H1 (cell line): ENCODE measurements at regions not wholly inside any gene's neighbourhood (a gene's known extent, or its start where the extent isn't known, plus 50 kb on each side); places are given as distances from the start of the nearest gene placed in this dataset.

ENCODE experiments used
- CTCF ChIA-PET: fragments of 300-600 bp; sonication (Branson Sonifier 250); formaldehyde crosslinking; loops from one replicate; lab custom pipeline; 2021; ENCODE audit not compliant: partially characterized antibody; lab: Charles Lee
- POLR2A ChIA-PET: fragments of 300-600 bp; sonication (Branson Sonifier 250); formaldehyde crosslinking; loops from one replicate; lab custom pipeline; 2021; ENCODE audit warnings: inconsistent platforms; ENCODE audit not compliant: partially characterized antibody; lab: Charles Lee
- DNase-seq, 2 experiments: peaks; one replicate each; pipeline versions ENCODE4 v3.0.0 to v3.0.0-alpha.2; 2010 to 2022; ENCODE audit warnings: low spot score in 2 of 2, low read depth in 1 of 2, mixed read lengths in 1 of 2
- FAIRE-seq: peaks from 2 replicates; lab custom pipeline; 2011; peaks lifted over from hg19 to GRCh38; lab: Jason Lieb, UNC
- H2AFZ ChIP-seq: 2 replicates; pipeline ENCODE4 v1.8.1; 2012; ENCODE audit warnings: low read length, inconsistent platforms
- H2AK5ac ChIP-seq: 2 replicates; pipeline ENCODE4 v1.6.1; 2013; ENCODE audit warnings: low read depth, low read length
- H2BK120ac ChIP-seq: replicated peaks from 2 replicates; pipeline ENCODE3; 2013; ENCODE audit warnings: low read depth, low read length, inconsistent platforms
- H2BK12ac ChIP-seq: 2 replicates; pipeline ENCODE4 v1.6.1; 2013; ENCODE audit warnings: low read depth, low read length
- H2BK15ac ChIP-seq: 2 replicates; pipeline ENCODE4 v1.6.1; 2013; ENCODE audit warnings: low read length
- H2BK20ac ChIP-seq: 2 replicates; pipeline ENCODE4 v1.6.1; 2013; ENCODE audit warnings: low read length
- H2BK5ac ChIP-seq: 2 replicates; pipeline ENCODE4 v1.6.1; 2013; ENCODE audit warnings: low read depth, low read length
- H3K14ac ChIP-seq: 2 replicates; pipeline ENCODE4 v1.6.1; 2013; ENCODE audit warnings: inconsistent platforms; ENCODE audit not compliant: insufficient read length
- H3K18ac ChIP-seq: 2 replicates; pipeline ENCODE4 v1.6.1; 2013; ENCODE audit warnings: low read length; ENCODE audit errors: extremely low read depth
- H3K23ac ChIP-seq: 2 replicates; pipeline ENCODE4 v1.6.1; 2013; ENCODE audit warnings: inconsistent platforms; ENCODE audit not compliant: insufficient read length
- H3K23me2 ChIP-seq: 2 replicates; pipeline ENCODE4 v1.6.1; 2013; ENCODE audit warnings: low read depth, low read length
- H3K27ac ChIP-seq: 2 replicates; pipeline ENCODE4 v1.6.1; 2011; ENCODE audit warnings: low read depth, low read length, inconsistent platforms
- H3K27me3 ChIP-seq, 4 experiments: replicated peaks in 1 of 4; 1 replicate in 1 of 4; 2 replicates in 3 of 4; pipeline versions ENCODE4 v1.6.1 to v1.8.1; 2011 to 2013; ENCODE audit warnings: low read length in 3 of 4, mild to moderate bottlenecking in 3 of 4, inconsistent platforms in 2 of 4, mixed read lengths in 2 of 4, moderate library complexity in 1 of 4; ENCODE audit not compliant: control insufficient read depth in 3 of 4, insufficient read depth in 3 of 4; ENCODE audit errors: extremely low read depth in 1 of 4
- H3K36me3 ChIP-seq, 4 experiments: 2 replicates each; pipeline versions ENCODE4 v1.6.1 to v1.8.1; 2011 to 2013; ENCODE audit warnings: mild to moderate bottlenecking in 4 of 4, low read length in 3 of 4, moderate library complexity in 2 of 4, control low read depth in 1 of 4, inconsistent platforms in 1 of 4; ENCODE audit not compliant: insufficient read depth in 4 of 4, control insufficient read depth in 2 of 4
- H3K4ac ChIP-seq: replicated peaks from 2 replicates; pipeline ENCODE3; 2013; ENCODE audit warnings: low read length, low read depth, mixed read lengths, inconsistent platforms; ENCODE audit not compliant: insufficient read length
- H3K4me1 ChIP-seq, 4 experiments: replicated peaks in 1 of 4; 1 replicate in 1 of 4; 2 replicates in 3 of 4; pipeline versions ENCODE4 v1.6.1 to v1.8.1; 2011 to 2013; ENCODE audit warnings: low read length in 3 of 4, inconsistent platforms in 2 of 4, mixed read lengths in 1 of 4; ENCODE audit not compliant: insufficient read depth in 4 of 4, control insufficient read depth in 3 of 4
- H3K4me2 ChIP-seq, 2 experiments: 2 replicates each; pipeline versions ENCODE4 v1.6.1 to v1.8.1; 2011 to 2013; ENCODE audit warnings: low read depth in 2 of 2, low read length in 2 of 2, control low read depth in 1 of 2, inconsistent platforms in 1 of 2, mild to moderate bottlenecking in 1 of 2; ENCODE audit not compliant: insufficient read depth in 1 of 2
- H3K4me3 ChIP-seq, 4 experiments: fragments of 200-600, 300-600 bp in 1 of 4; sonication (generic), shearing (Covaris generic), sonication (Bioruptor Twin) in 1 of 4; 2 replicates each; pipeline versions ENCODE4 v1.5.1 to v1.8.1; 2011 to 2016; ENCODE audit warnings: low read length in 4 of 4, low read depth in 3 of 4, control low read depth in 2 of 4, inconsistent platforms in 2 of 4, mild to moderate bottlenecking in 2 of 4, mixed read lengths in 1 of 4, moderate library complexity in 1 of 4; ENCODE audit not compliant: insufficient read depth in 2 of 4; ENCODE audit errors: extremely low read depth in 1 of 4
- H3K56ac ChIP-seq: replicated peaks from 2 replicates; pipeline ENCODE3; 2013; ENCODE audit warnings: low read depth, mild to moderate bottlenecking, mixed read lengths, low read length, inconsistent platforms; ENCODE audit not compliant: insufficient read length
- H3K79me1 ChIP-seq: 2 replicates; pipeline ENCODE4 v1.6.1; 2013; ENCODE audit warnings: low read depth, low read length, control low read depth
- H3K79me2 ChIP-seq, 2 experiments: 2 replicates each; pipeline versions ENCODE4 v1.6.1 to v1.8.1; 2012 to 2013; ENCODE audit warnings: low read length in 2 of 2, mild to moderate bottlenecking in 2 of 2, inconsistent platforms in 1 of 2; ENCODE audit not compliant: insufficient read depth in 2 of 2, control insufficient read depth in 1 of 2
- H3K9ac ChIP-seq, 4 experiments: replicated peaks in 1 of 4; 1 replicate in 1 of 4; 2 replicates in 3 of 4; pipeline versions ENCODE4 v1.6.1 to v1.8.1; 2011 to 2013; ENCODE audit warnings: low read depth in 3 of 4, low read length in 3 of 4, control low read depth in 2 of 4, mild to moderate bottlenecking in 2 of 4, moderate library complexity in 2 of 4, inconsistent platforms in 1 of 4; ENCODE audit errors: extremely low read depth in 1 of 4
- H3K9me3 ChIP-seq, 2 experiments: 2 replicates each; pipeline versions ENCODE4 v1.6.1 to v1.8.1; 2012 to 2013; ENCODE audit warnings: mild to moderate bottlenecking in 2 of 2, moderate library complexity in 2 of 2, control low read depth in 1 of 2, inconsistent platforms in 1 of 2, low read depth in 1 of 2, low read length in 1 of 2, mixed read lengths in 1 of 2; ENCODE audit not compliant: insufficient read depth in 2 of 2
- H4K20me1 ChIP-seq, 2 experiments: replicated peaks in 1 of 2; 2 replicates each; pipeline versions ENCODE3 to v1.8.1; 2011 to 2013; ENCODE audit warnings: inconsistent platforms in 2 of 2, low read length in 2 of 2, mild to moderate bottlenecking in 1 of 2; ENCODE audit not compliant: insufficient read depth in 2 of 2, control insufficient read depth in 1 of 2
- H4K5ac ChIP-seq: 2 replicates; pipeline ENCODE4 v1.6.1; 2013; ENCODE audit warnings: low read length, low read depth, mixed read lengths, inconsistent platforms; ENCODE audit not compliant: insufficient read length
- H4K8ac ChIP-seq: 2 replicates; pipeline ENCODE4 v1.8.0; 2013; ENCODE audit warnings: mild to moderate bottlenecking, moderate library complexity, low read length, inconsistent platforms; ENCODE audit not compliant: insufficient read depth; ENCODE audit errors: extremely low read depth
- H4K91ac ChIP-seq: replicated peaks from 2 replicates; pipeline ENCODE3; 2013; ENCODE audit warnings: low read length, mixed read lengths, inconsistent platforms; ENCODE audit not compliant: insufficient read length
- BCL11A ChIP-seq, 2 experiments: IDR thresholded peaks; one replicate each; pipeline ENCODE4 v1.6.1; 2011; ENCODE audit warnings: low read depth in 2 of 2, low read length in 2 of 2, mild to moderate bottlenecking in 2 of 2
- CREB1 ChIP-seq: IDR thresholded peaks from 2 replicates; pipeline ENCODE4 v1.6.1; 2012; ENCODE audit warnings: inconsistent platforms
- SIN3A ChIP-seq, 2 experiments: IDR thresholded peaks in 1 of 2; conservative IDR thresholded peaks in 1 of 2; 2 replicates each; pipeline ENCODE4 v1.6.1; 2011 to 2012; ENCODE audit warnings: low read length in 2 of 2, improper control_type of control experiment in 1 of 2, low read depth in 1 of 2, mild to moderate bottlenecking in 1 of 2
- WGBS, 2 experiments: shearing (Covaris generic) in 1 of 2; methylation state at CpG; one replicate each; pipeline versions ENCODE4 v1.1.6 to v1.1.7; 2013 to 2015; ENCODE audit warnings: low lambda C conversion rate in 2 of 2, mixed read lengths in 2 of 2, inconsistent platforms in 1 of 2, low coverage in 1 of 2, missing lambda C conversion rate in 1 of 2; ENCODE audit not compliant: insufficient replicate concordance in 2 of 2, insufficient coverage in 1 of 2, insufficient read length in 1 of 2; ENCODE audit errors: extremely low coverage in 1 of 2, missing lambda C conversion rate in 1 of 2; 5-methylcytosine and 5-hydroxymethylcytosine counted together

GRCh38 chr13:80115616-80116015, 225.3 kb downstream of the SPRY2 start:
- CTCF ChIA-PET: no interaction called here
- H3K4me1 ChIP-seq: no peaks in the 10 kb centered on the region
- no peaks in the 10 kb centered on the region for H3K79me1 ChIP-seq
- no peaks in the 10 kb centered on the region for H3K79me2 ChIP-seq
- no peaks in the 10 kb centered on the region for H4K20me1 ChIP-seq
- H3K36me3 ChIP-seq: no peaks in the 10 kb centered on the region
- no peak for TF ChIP-seq CREB1
- TF ChIP-seq BCL11A (IDR thresholded peaks at IDR 0.05; ENCODE audit: low read depth in 2 of 2, low read length in 2 of 2): no peak
- TF ChIP-seq SIN3A (conservative IDR thresholded peaks at IDR 0.05 in 1 of 2, IDR thresholded peaks at IDR 0.05 in 1 of 2; ENCODE audit: low read depth in 1 of 2, low read length in 2 of 2): no peak
- TF ChIP-seq, all 59 proteins: peak for 0
- Histone ChIP-seq H3K23ac (no peak overlapping the region), H3K23me2 (no peaks in the 10 kb centered on the region), H3K56ac (no peak overlapping the region), H2BK120ac (no peak overlapping the region), H3K18ac (no peak overlapping the region), H2AFZ (no peak overlapping the region), H3K4me2 (no peak overlapping the region), H3K27me3 (no peaks in the 10 kb centered on the region), H3K27ac (no peak overlapping the region), H4K8ac (no peak overlapping the region), H4K91ac (no peak overlapping the region), H3K4me3 (no peak overlapping the region), H4K5ac (no peak overlapping the region), H3K14ac (no peak overlapping the region), H3K4ac (no peak overlapping the region), H2BK20ac (no peak overlapping the region), H2BK5ac (no peak overlapping the region), H2AK5ac (no peak overlapping the region), H2BK12ac (no peak overlapping the region), H3K9me3 (no peaks in the 10 kb centered on the region), H3K9ac (no peak overlapping the region), H2BK15ac (no peak overlapping the region)
- POLR2A ChIA-PET: no interaction called here
- no peak for FAIRE-seq
- 90% methylated on average over 1 of the region's 1 CpG; no CpG with 5 or more reads in 1 of the 2 experiments for WGBS, 2 experiments
- no peak for DNase-seq
